Glutamatergic neuron (in vitro differentiated cells): ENCODE measurements at regions not wholly inside any gene's neighbourhood (a gene's known extent, or its start where the extent isn't known, plus 50 kb on each side); places are given as distances from the start of the nearest gene placed in this dataset.
A peak's percentile ranks its signal among the peaks of the same experiment; 100 is the strongest.

Experiments used
- DNase-seq: peaks from one replicate; pipeline ENCODE4 v3.0.0; 2022
- H3K27ac Mint-ChIP-seq: one replicate; pipeline ENCODE4 v1.8.0; 2020; ENCODE audit warnings: mild to moderate bottlenecking, mixed read lengths, inconsistent platforms; ENCODE audit not compliant: unreplicated experiment
- H3K27me3 Mint-ChIP-seq: one replicate; pipeline ENCODE4 v1.8.0; 2020; ENCODE audit warnings: mild to moderate bottlenecking, moderate library complexity, mixed read lengths, inconsistent platforms; ENCODE audit not compliant: unreplicated experiment
- H3K36me3 Mint-ChIP-seq: one replicate; pipeline ENCODE4 v1.8.0; 2020; ENCODE audit warnings: mild to moderate bottlenecking, mixed read lengths, inconsistent platforms; ENCODE audit not compliant: unreplicated experiment
- H3K4me1 Mint-ChIP-seq: one replicate; pipeline ENCODE4 v1.8.0; 2020; ENCODE audit warnings: mild to moderate bottlenecking, low read depth, mixed read lengths, inconsistent platforms; ENCODE audit not compliant: unreplicated experiment
- H3K4me3 Mint-ChIP-seq: one replicate; pipeline ENCODE4 v1.8.0; 2020; ENCODE audit warnings: mild to moderate bottlenecking, mixed read lengths, inconsistent platforms; ENCODE audit not compliant: unreplicated experiment
- H3K9me3 Mint-ChIP-seq: one replicate; pipeline ENCODE4 v1.8.0; 2020; ENCODE audit warnings: mild to moderate bottlenecking, moderate library complexity, mixed read lengths, inconsistent platforms; ENCODE audit not compliant: unreplicated experiment
- CTCF ChIP-seq: fragments of 200-600 bp; sonication (generic); IDR thresholded peaks from one replicate; pipeline ENCODE4 v1.5.0; 2021; ENCODE audit not compliant: partially characterized antibody, unreplicated experiment

- peaks cover 7% of the 10 kb centered on the region for H3K36me3 Mint-ChIP-seq
- H3K27me3 Mint-ChIP-seq = no peaks in the 10 kb centered on the region
- no peak for DNase-seq
- no peak for TF ChIP-seq CTCF
- no peak overlapping the region for H3K4me3 Mint-ChIP-seq
- no peak overlapping the region for H3K27ac Mint-ChIP-seq
- H3K9me3 Mint-ChIP-seq = peaks cover 3% of the 10 kb centered on the region
- no peaks in the 10 kb centered on the region for H3K4me1 Mint-ChIP-seq
These were observed 137.6 kb upstream of the PLXNA4 start for GRCh38 chr7:132713893-132714292.

- H3K9me3 Mint-ChIP-seq = peaks cover 1% of the 10 kb centered on the region
- peaks cover 2% of the 10 kb centered on the region for H3K27me3 Mint-ChIP-seq
- H3K4me1 Mint-ChIP-seq = no peaks in the 10 kb centered on the region
- H3K36me3 Mint-ChIP-seq = no peaks in the 10 kb centered on the region
- H3K27ac Mint-ChIP-seq = no peak overlapping the region
- H3K4me3 Mint-ChIP-seq = no peak overlapping the region
- peak; percentile 39 for DNase-seq
- TF ChIP-seq CTCF = peak; percentile 76
These were observed 133.8 kb upstream of the PLXNA4 start for GRCh38 chr7:132709971-132710567.

GRCh38 chr7:132708470-132708869, 132.2 kb upstream of the PLXNA4 start:
- Mint-ChIP-seq H3K4me1 (no peaks in the 10 kb centered on the region), H3K4me3 (no peak overlapping the region), H3K27ac (no peak overlapping the region), H3K9me3 (no peaks in the 10 kb centered on the region), H3K27me3 (peaks cover 2% of the 10 kb centered on the region), H3K36me3 (no peaks in the 10 kb centered on the region)
- DNase-seq = no peak
- TF ChIP-seq CTCF = no peak

GRCh38 chr7:132705146-132705545, 128.9 kb upstream of the PLXNA4 start:
- Mint-ChIP-seq H3K27ac (no peak overlapping the region), H3K36me3 (no peaks in the 10 kb centered on the region), H3K4me3 (no peak overlapping the region), H3K27me3 (peaks cover 5% of the 10 kb centered on the region), H3K4me1 (no peaks in the 10 kb centered on the region), H3K9me3 (no peaks in the 10 kb centered on the region)
- no peak for DNase-seq
- no peak for TF ChIP-seq CTCF

GRCh38 chr7:132703742-132704141, 127.5 kb upstream of the PLXNA4 start:
- no peak for DNase-seq
- Mint-ChIP-seq H3K9me3 (no peaks in the 10 kb centered on the region), H3K27ac (no peak overlapping the region), H3K27me3 (peaks cover 5% of the 10 kb centered on the region), H3K36me3 (no peaks in the 10 kb centered on the region), H3K4me3 (no peak overlapping the region), H3K4me1 (no peaks in the 10 kb centered on the region)
- TF ChIP-seq CTCF = no peak
